Breast epithelium (tissue), 4 donors: ENCODE measurements at regions not wholly inside any gene's neighbourhood (a gene's known extent, or its start where the extent isn't known, plus 50 kb on each side); places are given as distances from the start of the nearest gene placed in this dataset.
A peak's percentile ranks its signal among the peaks of the same experiment; 100 is the strongest.

Experiments used
- DNase-seq, 2 donors: peaks; one replicate each; pipeline ENCODE4 v3.0.0-alpha.2; 2019; ENCODE audit warnings: low spot score in 2 of 2
- H3K27ac ChIP-seq, 2 donors: fragments of 200-600 bp; sonication (generic) in 1 of 2; one replicate each; pipeline ENCODE4 v1.5.1; 2016 to 2019; ENCODE audit warnings: mild to moderate bottlenecking in 1 of 2
- H3K27me3 ChIP-seq, 2 donors: fragments of 200-600 bp; sonication (generic) in 1 of 2; one replicate each; pipeline versions ENCODE4 v1.5.1 to v1.6.0; 2017 to 2019; ENCODE audit warnings: control low read depth in 1 of 2, mild to moderate bottlenecking in 1 of 2
- H3K36me3 ChIP-seq: fragments of 200-600 bp; one replicate; pipeline ENCODE4 v1.5.1; 2019
- H3K4me1 ChIP-seq, 2 donors: fragments of 200-600 bp; sonication (generic); one replicate each; pipeline ENCODE4 v1.5.1; 2016 to 2019; ENCODE audit warnings: control low read depth in 1 of 2
- H3K4me3 ChIP-seq, 3 donors: fragments of 200-600 bp; sonication (generic); 1 replicate in 2 of 3; 2 replicates in 1 of 3; pipeline ENCODE4 v1.5.1; 2016 to 2019; ENCODE audit warnings: mild to moderate bottlenecking in 3 of 3, moderate library complexity in 2 of 3
- H3K9me3 ChIP-seq, 2 donors: fragments of 200-600 bp; sonication (generic) in 1 of 2; one replicate each; pipeline ENCODE4 v1.5.1; 2016 to 2019; ENCODE audit warnings: control low read depth in 1 of 2
- POLR2A ChIP-seq: fragments of 450-650 bp; IDR thresholded peaks from one replicate; pipeline ENCODE4 v1.6.1; 2016; ENCODE audit warnings: antibody characterized with exemption, mild to moderate bottlenecking, moderate library complexity
- POLR2AphosphoS5 ChIP-seq, 3 donors: sonication (generic); formaldehyde crosslinking; IDR thresholded peaks; one replicate each; pipeline ENCODE4 v1.6.1; 2017; ENCODE audit warnings: antibody characterized with exemption in 3 of 3
- intact Hi-C: fragments of 100-400 bp; cut with DNase I; formaldehyde crosslinking; loops from one replicate; pipeline ENCODE4 v1.15.1; 2023; ENCODE audit warnings: low total_unique reads
- TF ChIP-seq, protein P1 (sequence below), 3 donors: fragments of 450-650 bp; IDR thresholded peaks; one replicate each; pipeline ENCODE4 v1.5.1; 2016 to 2017; ENCODE audit warnings: antibody characterized with exemption in 3 of 3, mild to moderate bottlenecking in 3 of 3, moderate library complexity in 3 of 3

DNA sequence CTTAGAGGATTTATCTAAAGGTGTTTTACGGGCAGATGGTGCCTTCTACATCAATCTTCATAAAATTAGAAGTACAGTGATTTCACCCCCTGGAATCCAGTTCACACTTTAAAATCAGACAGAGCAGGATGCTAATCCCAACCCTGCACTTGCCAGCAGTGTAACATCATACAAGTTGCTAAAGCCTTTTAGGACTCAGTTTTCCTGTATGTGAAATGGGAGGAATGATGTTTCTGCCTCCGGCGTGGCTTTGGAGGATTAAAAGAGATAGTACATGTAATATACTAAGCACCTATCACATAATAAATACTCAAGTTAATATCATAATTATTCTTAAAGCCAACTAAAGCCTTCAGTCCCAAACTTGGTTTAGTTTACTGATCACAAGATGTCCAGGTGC is 257.2 kb upstream of the THBS1 start:
- Histone ChIP-seq H3K9me3 (no peaks in the 10 kb centered on the region), H3K4me1 (no peaks in the 10 kb centered on the region), H3K36me3 (no peaks in the 10 kb centered on the region), H3K27me3 (no peaks in the 10 kb centered on the region), H3K4me3 (no peak overlapping the region), H3K27ac (no peak overlapping the region)
- DNase-seq, result no peak
- TF ChIP-seq, protein P1, sequence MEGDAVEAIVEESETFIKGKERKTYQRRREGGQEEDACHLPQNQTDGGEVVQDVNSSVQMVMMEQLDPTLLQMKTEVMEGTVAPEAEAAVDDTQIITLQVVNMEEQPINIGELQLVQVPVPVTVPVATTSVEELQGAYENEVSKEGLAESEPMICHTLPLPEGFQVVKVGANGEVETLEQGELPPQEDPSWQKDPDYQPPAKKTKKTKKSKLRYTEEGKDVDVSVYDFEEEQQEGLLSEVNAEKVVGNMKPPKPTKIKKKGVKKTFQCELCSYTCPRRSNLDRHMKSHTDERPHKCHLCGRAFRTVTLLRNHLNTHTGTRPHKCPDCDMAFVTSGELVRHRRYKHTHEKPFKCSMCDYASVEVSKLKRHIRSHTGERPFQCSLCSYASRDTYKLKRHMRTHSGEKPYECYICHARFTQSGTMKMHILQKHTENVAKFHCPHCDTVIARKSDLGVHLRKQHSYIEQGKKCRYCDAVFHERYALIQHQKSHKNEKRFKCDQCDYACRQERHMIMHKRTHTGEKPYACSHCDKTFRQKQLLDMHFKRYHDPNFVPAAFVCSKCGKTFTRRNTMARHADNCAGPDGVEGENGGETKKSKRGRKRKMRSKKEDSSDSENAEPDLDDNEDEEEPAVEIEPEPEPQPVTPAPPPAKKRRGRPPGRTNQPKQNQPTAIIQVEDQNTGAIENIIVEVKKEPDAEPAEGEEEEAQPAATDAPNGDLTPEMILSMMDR (IDR thresholded peaks at IDR 0.05), result no peak
- TF ChIP-seq POLR2AphosphoS5 (IDR thresholded peaks at IDR 0.05) (no peak), POLR2A (no peak)
- intact Hi-C loops, result no loop called here

DNA sequence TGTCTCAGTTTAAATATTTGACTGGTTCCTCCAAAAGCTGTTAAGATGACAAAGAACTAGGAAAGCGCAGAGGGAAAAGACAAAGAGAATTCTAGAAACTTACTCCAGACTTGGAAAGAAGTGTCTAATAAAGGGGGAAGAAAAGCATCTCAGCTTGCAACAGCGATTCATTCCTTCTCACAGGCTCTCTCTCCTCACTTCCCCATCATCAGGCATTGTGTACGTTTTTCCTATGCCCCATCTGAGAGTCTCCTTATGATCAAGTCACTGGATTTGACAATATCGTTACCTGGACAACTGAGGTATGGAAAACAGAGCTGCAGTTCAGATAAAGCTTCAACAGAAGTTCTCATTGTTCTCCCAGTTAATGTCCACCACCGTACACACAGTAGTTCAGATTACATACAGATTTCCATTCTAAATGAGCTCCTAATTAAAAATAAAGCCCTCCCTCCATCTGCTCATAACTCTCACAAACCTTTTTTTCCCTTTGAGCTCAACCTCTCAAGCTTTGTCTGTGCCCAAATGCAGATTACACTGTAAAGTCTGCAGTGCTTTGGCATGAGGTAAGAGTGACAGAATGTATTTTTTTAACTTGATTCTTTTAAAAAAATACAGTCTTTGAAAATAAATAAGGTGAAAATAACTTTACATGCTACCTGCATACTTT is 254.4 kb upstream of the THBS1 start:
- no peak overlapping the region for H3K27ac ChIP-seq
- TF ChIP-seq POLR2AphosphoS5 (IDR thresholded peaks at IDR 0.05) (no peak), POLR2A (no peak)
- TF ChIP-seq, protein P1 (IDR thresholded peaks at IDR 0.05), result no peak
- intact Hi-C loops, result no loop called here

GRCh38 chr15:39327005-39327730 is 253.7 kb upstream of the THBS1 start:
- Histone ChIP-seq H3K4me1 (no peaks in the 10 kb centered on the region), H3K27ac (no peak overlapping the region), H3K9me3 (no peaks in the 10 kb centered on the region), H3K4me3 (no peak overlapping the region), H3K27me3 (no peaks in the 10 kb centered on the region), H3K36me3 (no peaks in the 10 kb centered on the region)
- intact Hi-C loops, result no loop called here
- TF ChIP-seq POLR2A (no peak), POLR2AphosphoS5 (IDR thresholded peaks at IDR 0.05) (no peak)
- no peak for DNase-seq

More for the DNA sequence above, 254.4 kb upstream of the THBS1 start:
- Histone ChIP-seq H3K27me3 (no peaks in the 10 kb centered on the region), H3K4me3 (no peak overlapping the region), H3K9me3 (no peaks in the 10 kb centered on the region), H3K36me3 (no peaks in the 10 kb centered on the region), H3K4me1 (no peaks in the 10 kb centered on the region)
- DNase-seq, result no peak

DNA sequence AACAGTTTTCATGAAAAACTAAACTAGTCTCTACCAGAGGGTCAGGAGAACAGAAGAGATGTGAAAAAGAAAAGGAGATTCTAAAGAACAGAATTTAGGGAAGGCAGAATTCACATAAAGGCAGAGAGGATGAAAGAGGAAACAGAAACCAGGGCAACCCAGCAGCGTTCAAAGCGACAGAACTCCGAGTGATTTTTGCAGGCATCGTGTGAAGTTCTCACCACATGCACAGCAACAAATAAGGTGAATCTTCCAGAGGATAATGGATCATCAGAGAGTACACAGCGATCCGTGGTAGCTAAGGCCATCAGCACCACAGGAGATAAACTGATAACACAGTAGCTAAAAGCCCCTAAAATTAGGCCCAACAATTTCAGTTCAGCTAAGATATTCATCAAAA is 250.8 kb upstream of the THBS1 start:
- no peak overlapping the region for H3K4me3 ChIP-seq
- no peaks in the 10 kb centered on the region for H3K27me3 ChIP-seq
- intact Hi-C loops, result no loop called here
- H3K9me3 ChIP-seq, result no peaks in the 10 kb centered on the region
- no peaks in the 10 kb centered on the region for H3K4me1 ChIP-seq
- H3K36me3 ChIP-seq, result no peaks in the 10 kb centered on the region
- H3K27ac ChIP-seq, result no peak overlapping the region
- TF ChIP-seq POLR2AphosphoS5 (IDR thresholded peaks at IDR 0.05) (no peak), POLR2A (no peak)
- TF ChIP-seq, protein P1 (IDR thresholded peaks at IDR 0.05), result no peak
- no peak for DNase-seq

- Histone ChIP-seq H3K4me3 (no peak overlapping the region), H3K27me3 (no peaks in the 10 kb centered on the region), H3K9me3 (no peaks in the 10 kb centered on the region), H3K27ac (no peak overlapping the region), H3K4me1 (no peaks in the 10 kb centered on the region), H3K36me3 (no peaks in the 10 kb centered on the region)
- peak in 1 of 2 donors; percentile 32 for DNase-seq
- intact Hi-C loops, result no loop called here
- TF ChIP-seq POLR2A (no peak), POLR2AphosphoS5 (IDR thresholded peaks at IDR 0.05) (no peak)
- TF ChIP-seq, protein P1 (IDR thresholded peaks at IDR 0.05), result no peak
Observed at GRCh38 chr15:39331584-39331983, 249.3 kb upstream of the THBS1 start.
